Kidney glomerular epithelial cell (primary cell): ENCODE measurements at regions not wholly inside any gene's neighbourhood (a gene's known extent, or its start where the extent isn't known, plus 50 kb on each side); places are given as distances from the start of the nearest gene placed in this dataset.
"Not testable (repeated sequence)": the region's sequence is repeated elsewhere in the genome, so short reads cannot be mapped to it uniquely, and the experiment has no call there.

Source experiments
- DNase-seq: peaks from one replicate; lab custom pipeline; 2025; lab: John Stamatoyannopoulos, UW

DNA sequence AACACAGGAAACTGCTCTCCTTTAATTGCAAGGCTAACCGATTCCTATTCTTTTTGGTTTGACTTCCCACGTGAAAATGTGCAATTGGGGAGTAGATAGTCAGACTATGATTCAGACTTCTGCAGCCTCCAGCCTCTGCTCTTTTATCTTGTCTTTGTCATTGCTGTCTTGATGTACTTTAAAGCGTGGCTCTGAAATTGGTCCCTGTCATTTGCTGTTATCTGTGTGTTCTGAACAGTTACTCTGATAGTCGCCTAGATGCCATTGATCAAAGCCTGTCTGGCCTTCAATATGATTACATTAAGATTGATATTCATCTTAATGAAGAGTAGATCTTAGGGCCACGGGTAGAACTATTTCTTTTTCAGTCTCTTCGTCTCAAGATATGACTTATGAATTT, 799.2 kb downstream of the REEP3 start:
- DNase-seq = no peak

DNA sequence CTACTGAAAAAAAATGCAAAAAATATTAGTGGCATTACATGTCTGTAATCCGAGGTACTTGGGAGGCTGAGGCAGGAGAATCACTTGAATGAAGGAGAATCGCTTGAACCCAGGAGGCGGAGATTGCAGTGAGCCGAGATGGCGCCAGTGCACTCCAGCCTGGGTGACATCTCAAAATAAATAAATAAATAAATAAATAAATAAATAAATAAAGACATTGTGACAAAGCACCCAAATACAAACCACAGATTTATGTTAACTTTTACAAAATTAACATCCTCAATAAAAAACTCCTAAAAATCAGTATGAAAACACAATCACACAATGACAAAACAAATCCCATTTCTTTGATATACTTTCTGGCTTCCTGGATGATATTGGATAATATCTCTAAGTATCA, 808.3 kb downstream of the REEP3 start:
- no peak for DNase-seq

DNA sequence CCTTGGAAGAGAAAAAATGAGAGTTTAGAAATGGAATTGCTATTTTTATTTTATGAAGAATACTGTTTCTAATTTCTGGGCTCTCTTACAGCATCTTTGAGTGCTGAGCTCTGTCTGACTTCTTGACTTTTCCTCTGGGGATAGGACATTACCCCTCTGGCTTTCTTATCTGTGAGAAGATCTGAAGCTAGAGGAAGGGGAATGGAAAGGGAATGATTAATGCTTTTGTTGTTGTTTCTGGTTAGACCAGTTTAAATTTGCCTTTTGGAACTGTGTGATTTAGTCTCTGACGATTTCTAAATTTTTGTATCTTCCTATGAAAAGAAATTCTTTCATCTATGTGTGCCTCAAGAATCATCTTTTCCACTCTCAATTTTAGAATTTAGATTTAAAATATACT, 811.4 kb downstream of the REEP3 start:
- no peak for DNase-seq

- DNase-seq = no peak
Observed at GRCh38 chr10:64334084-64334483, 812.9 kb downstream of the REEP3 start.

- no peak for DNase-seq
Observed at GRCh38 chr10:64344211-64344610, 823.0 kb downstream of the REEP3 start.

GRCh38 chr10:64345856-64346255, 824.7 kb downstream of the REEP3 start:
- DNase-seq = no peak

DNA sequence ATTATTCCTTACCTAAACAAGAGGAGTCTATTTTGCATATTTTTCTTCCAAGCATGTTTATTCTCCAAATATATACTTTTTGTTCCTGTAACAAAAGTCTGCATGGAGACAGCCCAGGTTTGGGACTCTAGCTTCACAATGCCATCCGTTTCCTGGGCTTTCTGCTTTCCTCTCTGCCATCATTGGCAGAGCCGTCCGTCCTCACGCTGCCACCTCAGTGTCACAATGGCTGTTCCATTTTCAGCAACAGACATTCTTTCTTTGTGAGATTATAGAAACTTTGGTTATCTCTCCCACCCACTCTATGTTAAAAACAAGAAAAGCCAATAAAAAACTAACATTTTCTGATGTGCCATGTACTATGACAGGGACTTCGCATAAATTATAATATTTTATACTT, 825.2 kb downstream of the REEP3 start:
- DNase-seq = no peak

DNA sequence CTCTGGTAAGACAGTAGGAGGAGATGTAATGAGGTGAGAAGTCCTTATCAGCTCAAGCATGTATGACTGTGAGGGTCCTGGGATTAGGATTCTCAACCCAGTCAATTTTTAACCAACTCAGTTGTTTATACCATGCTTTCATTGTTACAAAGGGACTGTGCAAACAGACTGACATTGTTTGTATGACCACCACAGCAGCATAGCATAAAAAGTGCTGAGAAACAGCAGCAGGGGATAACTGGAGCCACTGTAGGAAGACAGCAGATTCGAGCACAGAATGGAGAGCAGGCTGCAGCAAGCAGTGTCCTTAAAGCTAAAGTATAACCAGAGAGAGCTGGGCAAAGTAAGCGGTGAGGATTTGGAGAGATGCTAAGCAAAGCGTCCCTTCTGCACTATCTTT, 829.5 kb downstream of the REEP3 start:
- no peak for DNase-seq

- no peak for DNase-seq
Observed at GRCh38 chr10:64358907-64359306, 837.7 kb downstream of the REEP3 start.

- DNase-seq = not testable (repeated sequence)
Observed at GRCh38 chr10:64360240-64360639, 839.0 kb downstream of the REEP3 start.

DNA sequence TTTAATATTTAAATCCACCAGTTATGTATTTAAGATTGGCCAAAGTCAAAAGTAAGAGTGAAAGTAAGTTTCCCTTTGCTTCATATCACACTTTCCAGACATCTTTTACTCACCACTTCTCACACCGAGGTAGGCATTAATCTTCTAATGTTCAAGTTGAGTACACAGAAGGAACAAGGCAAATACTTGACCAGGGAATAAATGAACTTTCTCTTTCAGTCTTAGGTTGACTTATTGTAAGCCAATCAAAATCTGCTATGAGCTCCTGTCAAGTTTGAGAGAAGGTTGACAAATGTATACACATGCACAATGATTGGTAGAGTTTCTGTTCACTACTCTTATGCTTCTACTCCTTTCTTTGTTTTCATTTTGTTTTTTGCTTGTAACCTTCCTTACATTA, 842.5 kb downstream of the REEP3 start:
- no peak for DNase-seq

- DNase-seq = no peak
Observed at GRCh38 chr10:64365663-64366062, 844.5 kb downstream of the REEP3 start.

- no peak for DNase-seq
Observed at GRCh38 chr10:64368298-64368697, 847.1 kb downstream of the REEP3 start.

GRCh38 chr10:64369885-64370773, 848.9 kb downstream of the REEP3 start:
- DNase-seq = no peak

DNA sequence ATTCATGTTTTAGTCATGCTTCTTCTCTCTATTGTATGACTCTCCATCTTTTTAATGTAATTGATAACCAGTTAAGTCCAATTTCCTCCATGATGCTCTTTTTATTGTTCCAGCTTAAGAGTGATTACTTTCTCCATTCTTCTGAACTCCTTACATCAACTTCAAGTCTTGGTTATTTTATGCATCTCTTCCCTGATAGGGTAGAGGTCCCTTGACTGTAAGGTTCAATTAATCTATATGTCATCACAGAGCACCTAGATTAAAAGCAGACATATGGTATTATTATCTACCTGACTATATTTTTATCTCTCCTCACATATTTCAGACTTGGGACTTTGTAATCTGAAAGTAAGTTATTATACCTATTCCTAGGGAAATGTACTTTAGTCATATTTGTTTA, 853.1 kb downstream of the REEP3 start:
- DNase-seq = no peak

GRCh38 chr10:64376167-64376566, 855.0 kb downstream of the REEP3 start:
- DNase-seq = no peak

- no peak for DNase-seq
Observed at GRCh38 chr10:64379898-64380297, 858.7 kb downstream of the REEP3 start.

DNA sequence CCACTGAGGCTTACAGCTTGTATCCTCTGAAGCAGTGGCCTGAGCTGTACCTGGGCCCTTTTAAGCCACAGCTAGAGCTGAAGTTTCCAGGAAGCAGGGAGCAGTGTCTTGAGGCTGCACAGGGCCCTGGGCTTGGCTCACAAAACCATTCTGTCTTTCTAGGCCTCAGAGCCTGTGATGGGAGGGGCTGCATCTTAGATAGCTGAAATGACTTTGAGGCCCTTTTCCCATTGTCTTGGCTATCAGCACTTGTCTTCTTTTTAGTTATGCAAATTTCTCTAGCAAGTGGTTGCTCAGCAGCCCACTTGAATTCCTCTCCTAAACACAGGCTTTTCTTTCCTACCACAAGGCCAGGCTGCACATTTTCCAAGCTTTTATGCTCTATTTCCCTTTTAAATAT, 864.2 kb downstream of the REEP3 start:
- no peak for DNase-seq

- DNase-seq = peak; percentile 40
Observed at GRCh38 chr10:64394744-64395143, 873.5 kb downstream of the REEP3 start.

- peak; percentile 62 for DNase-seq
Observed at GRCh38 chr10:64396105-64396708, 875.0 kb downstream of the REEP3 start.

DNA sequence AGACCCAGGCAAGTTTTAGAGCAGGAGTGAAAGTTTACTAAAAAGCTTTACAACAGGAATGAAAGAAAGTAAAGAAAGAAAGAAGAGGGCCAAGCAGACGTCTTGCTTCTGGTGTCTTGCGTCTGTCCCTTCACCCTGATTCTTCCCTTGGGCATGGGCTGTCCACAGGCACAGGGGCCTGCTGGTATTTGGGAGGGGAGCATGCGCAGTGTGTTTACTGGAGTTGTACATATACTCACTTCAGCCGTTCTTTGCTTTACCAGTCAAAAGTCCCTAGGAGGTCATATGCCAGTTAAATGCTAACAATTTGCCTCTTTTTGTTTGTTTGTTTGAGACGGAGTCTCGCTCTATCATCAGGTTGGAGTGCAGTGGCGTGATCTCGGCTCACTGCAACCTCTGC, 875.9 kb downstream of the REEP3 start:
- DNase-seq = no peak

GRCh38 chr10:64408391-64409183, 887.4 kb downstream of the REEP3 start:
- DNase-seq = no peak

- DNase-seq = no peak
Observed at GRCh38 chr10:64409349-64409748, 888.1 kb downstream of the REEP3 start.
